Rectal smooth muscle tissue (tissue), 1 donor: ENCODE measurements at regions not wholly inside any gene's neighbourhood (a gene's known extent, or its start where the extent isn't known, plus 50 kb on each side); places are given as distances from the start of the nearest gene placed in this dataset.
"Not testable (repeated sequence)": the region's sequence is repeated elsewhere in the genome, so short reads cannot be mapped to it uniquely, and the experiment has no call there.

Experiments
- H3K27ac ChIP-seq: one replicate; pipeline ENCODE4 v1.7.0; 2013; ENCODE audit warnings: low read depth, low read length, inconsistent platforms
- H3K27me3 ChIP-seq: one replicate; pipeline ENCODE4 v1.7.0; 2013; ENCODE audit warnings: low read length; ENCODE audit not compliant: control insufficient read depth, insufficient read depth
- H3K36me3 ChIP-seq: one replicate; pipeline ENCODE4 v1.7.0; 2013; ENCODE audit warnings: low read length; ENCODE audit not compliant: control insufficient read depth, insufficient read depth
- H3K4me1 ChIP-seq: one replicate; pipeline ENCODE4 v1.7.0; 2013; ENCODE audit warnings: low read length; ENCODE audit not compliant: control insufficient read depth, insufficient read depth
- H3K4me3 ChIP-seq: one replicate; pipeline ENCODE4 v1.7.0; 2013; ENCODE audit warnings: low read length
- H3K9ac ChIP-seq: one replicate; pipeline ENCODE4 v1.7.0; 2013; ENCODE audit warnings: low read length

DNA sequence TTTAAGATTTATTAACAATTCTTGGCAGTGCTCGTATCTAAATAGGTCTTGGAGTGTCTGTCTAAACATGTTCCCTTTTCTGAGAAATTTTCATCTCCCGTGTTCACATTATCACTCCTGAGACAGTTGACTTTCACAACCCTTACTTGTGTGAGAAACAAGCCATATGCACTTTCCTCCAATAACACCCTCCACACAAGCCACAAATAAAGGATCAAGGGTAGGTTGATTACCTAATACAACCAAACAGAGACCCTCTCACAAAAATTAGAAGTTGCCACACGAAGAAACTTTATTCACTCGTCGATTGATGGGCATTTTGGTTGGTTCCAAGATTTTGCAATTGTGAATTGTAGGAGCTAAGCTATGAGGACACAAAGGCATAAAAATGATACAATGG lies 763.9 kb downstream of the TRAM1L1 start:
- Histone ChIP-seq H3K4me3 (no peak overlapping the region), H3K36me3 (no peaks in the 10 kb centered on the region), H3K27ac (no peak overlapping the region), H3K4me1 (no peaks in the 10 kb centered on the region), H3K9ac (no peak overlapping the region), H3K27me3 (no peaks in the 10 kb centered on the region)

DNA sequence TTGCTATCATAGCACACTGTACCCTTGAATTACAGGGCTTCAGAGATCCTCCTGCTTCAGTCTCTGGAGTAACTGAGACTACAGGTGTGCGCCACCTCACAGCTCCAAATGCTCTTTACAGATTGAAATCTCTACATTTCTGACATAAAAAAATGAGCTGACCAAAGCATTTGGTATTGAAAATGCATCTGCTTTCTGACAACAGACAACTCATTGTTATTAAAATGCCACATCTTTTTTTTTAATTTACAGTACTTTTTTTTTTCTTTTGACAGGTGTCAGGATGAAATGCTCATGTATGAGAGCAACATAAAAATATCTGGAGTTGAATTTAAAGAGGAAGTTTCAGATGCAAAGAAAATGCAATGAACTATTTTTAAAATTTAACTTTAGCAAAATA lies 764.5 kb downstream of the TRAM1L1 start:
- Histone ChIP-seq H3K36me3 (no peaks in the 10 kb centered on the region), H3K4me1 (no peaks in the 10 kb centered on the region), H3K27ac (no peak overlapping the region), H3K4me3 (no peak overlapping the region), H3K9ac (no peak overlapping the region), H3K27me3 (no peaks in the 10 kb centered on the region)

DNA sequence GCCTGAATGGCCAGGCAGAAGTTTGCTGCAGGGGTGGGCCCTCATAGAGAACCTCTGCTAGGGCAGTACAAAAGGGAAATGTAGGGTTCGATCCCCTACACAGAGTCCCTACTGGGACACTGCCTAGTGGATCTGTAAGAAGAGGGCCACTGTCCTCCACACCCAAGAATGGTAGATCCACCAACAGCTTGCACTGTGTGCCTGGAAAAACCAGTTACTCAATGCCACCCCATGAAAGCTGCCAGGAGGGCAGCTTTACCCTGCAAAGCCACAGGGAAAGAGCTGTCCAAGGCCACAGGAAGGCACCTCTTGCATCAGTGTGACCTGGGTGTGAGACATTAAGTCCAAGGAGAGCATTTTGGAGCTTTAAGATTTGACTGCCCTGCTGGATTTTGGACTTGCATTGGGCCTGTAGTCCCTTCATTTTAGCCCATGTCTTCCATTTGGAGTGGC lies 781.6 kb downstream of the TRAM1L1 start:
- Histone ChIP-seq H3K27ac (no peak overlapping the region), H3K9ac (no peak overlapping the region), H3K36me3 (no peaks in the 10 kb centered on the region), H3K27me3 (no peaks in the 10 kb centered on the region), H3K4me1 (no peaks in the 10 kb centered on the region), H3K4me3 (no peak overlapping the region)

GRCh38 chr4:116302990-116303735 lies 782.2 kb downstream of the TRAM1L1 start:
- Histone ChIP-seq H3K9ac (no peak overlapping the region), H3K4me3 (no peak overlapping the region)

GRCh38 chr4:116275006-116275405 lies 810.4 kb downstream of the TRAM1L1 start:
- no peak overlapping the region for H3K9ac ChIP-seq
- no peak overlapping the region for H3K4me3 ChIP-seq
- H3K36me3 ChIP-seq: no peaks in the 10 kb centered on the region
- H3K27ac ChIP-seq: no peak overlapping the region
- H3K4me1 ChIP-seq: no peaks in the 10 kb centered on the region
- H3K27me3 ChIP-seq: no peaks in the 10 kb centered on the region

More at GRCh38 chr4:116302990-116303735, 782.2 kb downstream of the TRAM1L1 start:
- H3K4me1 ChIP-seq: no peaks in the 10 kb centered on the region
- no peaks in the 10 kb centered on the region for H3K27me3 ChIP-seq
- H3K27ac ChIP-seq: no peak overlapping the region
- no peaks in the 10 kb centered on the region for H3K36me3 ChIP-seq

DNA sequence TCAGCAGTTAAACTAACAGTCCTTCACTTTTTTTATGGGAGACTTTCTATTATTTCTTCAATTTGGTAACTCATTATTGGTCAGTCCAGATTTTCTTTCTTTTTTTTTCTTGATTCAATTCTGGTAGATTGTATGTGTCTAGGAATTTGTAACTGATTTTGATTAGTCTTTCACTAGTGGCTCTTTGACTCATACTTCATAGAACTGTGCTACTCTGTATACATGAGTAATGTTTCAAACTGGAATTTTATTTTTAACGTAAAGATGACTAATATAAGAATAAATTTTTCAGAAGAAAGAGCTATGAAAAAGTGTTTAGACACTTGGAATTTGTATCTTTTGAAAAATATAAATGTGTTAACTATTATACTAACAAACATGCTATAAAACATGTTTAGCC lies 813.0 kb downstream of the TRAM1L1 start:
- Histone ChIP-seq H3K9ac (no peak overlapping the region), H3K4me3 (no peak overlapping the region), H3K36me3 (no peaks in the 10 kb centered on the region), H3K27me3 (no peaks in the 10 kb centered on the region), H3K27ac (no peak overlapping the region), H3K4me1 (no peaks in the 10 kb centered on the region)

- not testable (repeated sequence) for H3K4me3 ChIP-seq, H3K4me1 ChIP-seq, H3K36me3 ChIP-seq
Observed at GRCh38 chr4:116260931-116261330, 824.4 kb downstream of the TRAM1L1 start.

DNA sequence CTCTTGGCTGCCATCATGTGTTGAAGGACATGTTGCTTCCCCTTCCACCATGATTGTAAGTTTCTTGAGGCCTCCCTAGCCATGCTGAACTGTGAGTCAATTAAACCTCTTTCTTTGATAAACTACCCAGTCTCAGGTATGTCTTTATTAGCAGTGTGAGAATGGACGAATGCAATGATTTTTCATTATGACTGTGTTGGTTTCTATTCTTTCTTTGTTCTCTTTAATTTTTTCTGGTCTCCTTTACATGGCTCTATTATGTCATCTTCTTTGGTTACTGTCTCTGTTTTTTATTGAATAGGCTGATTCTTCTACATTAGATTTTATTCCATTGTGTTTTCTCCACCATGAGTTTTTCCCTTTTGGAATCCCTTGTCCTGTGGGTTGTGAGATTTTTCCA lies 840.6 kb downstream of the TRAM1L1 start:
- no peak overlapping the region for H3K4me3 ChIP-seq
- no peaks in the 10 kb centered on the region for H3K36me3 ChIP-seq
- H3K9ac ChIP-seq: no peak overlapping the region
- no peak overlapping the region for H3K27ac ChIP-seq
- H3K27me3 ChIP-seq: no peaks in the 10 kb centered on the region
- no peaks in the 10 kb centered on the region for H3K4me1 ChIP-seq

More at GRCh38 chr4:116260931-116261330, 824.4 kb downstream of the TRAM1L1 start:
- not testable (repeated sequence) for H3K27me3 ChIP-seq, H3K27ac ChIP-seq, H3K9ac ChIP-seq

DNA sequence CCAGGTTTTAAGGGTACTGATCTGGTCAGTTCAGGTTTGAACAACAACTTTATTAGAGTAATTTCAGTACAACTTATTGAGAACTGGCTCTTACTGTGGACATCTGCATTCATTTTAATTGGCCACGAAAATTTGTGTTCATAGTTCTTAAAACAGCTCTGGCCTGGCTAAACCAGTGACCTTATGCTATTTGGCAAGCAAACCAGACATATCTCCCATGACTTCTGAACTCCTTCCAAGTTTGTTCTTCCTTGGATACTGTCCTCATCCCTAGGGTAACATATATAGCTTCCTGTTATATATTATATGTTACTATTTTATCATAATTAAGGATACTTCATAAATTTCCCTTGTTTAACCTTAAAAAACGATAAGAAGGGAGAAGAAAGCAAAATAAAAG lies 841.9 kb downstream of the TRAM1L1 start:
- H3K4me1 ChIP-seq: no peaks in the 10 kb centered on the region
- H3K27ac ChIP-seq: no peak overlapping the region
- H3K27me3 ChIP-seq: no peaks in the 10 kb centered on the region
- H3K9ac ChIP-seq: no peak overlapping the region
- no peaks in the 10 kb centered on the region for H3K36me3 ChIP-seq
- no peak overlapping the region for H3K4me3 ChIP-seq

DNA sequence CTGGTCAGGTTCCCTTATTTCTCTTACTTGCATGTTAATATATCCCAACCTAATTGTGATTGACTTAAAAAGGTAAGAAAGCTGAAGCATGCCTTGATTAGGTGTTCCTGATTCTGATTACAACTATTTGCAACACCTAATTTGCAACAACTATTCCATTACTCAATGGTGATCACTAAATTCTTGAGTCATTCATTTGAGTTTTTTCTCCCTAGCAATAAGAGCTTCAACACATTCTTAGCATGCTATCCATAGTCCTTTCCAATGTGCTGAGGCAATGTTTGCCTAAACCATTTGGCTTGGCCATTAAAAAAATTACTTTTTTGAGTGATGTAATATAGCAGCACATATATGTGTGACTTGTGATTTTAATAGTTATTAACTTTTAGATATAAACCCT lies 851.4 kb downstream of the TRAM1L1 start:
- Histone ChIP-seq H3K27ac (no peak overlapping the region), H3K4me3 (no peak overlapping the region), H3K9ac (no peak overlapping the region), H3K36me3 (no peaks in the 10 kb centered on the region), H3K27me3 (no peaks in the 10 kb centered on the region), H3K4me1 (no peaks in the 10 kb centered on the region)

DNA sequence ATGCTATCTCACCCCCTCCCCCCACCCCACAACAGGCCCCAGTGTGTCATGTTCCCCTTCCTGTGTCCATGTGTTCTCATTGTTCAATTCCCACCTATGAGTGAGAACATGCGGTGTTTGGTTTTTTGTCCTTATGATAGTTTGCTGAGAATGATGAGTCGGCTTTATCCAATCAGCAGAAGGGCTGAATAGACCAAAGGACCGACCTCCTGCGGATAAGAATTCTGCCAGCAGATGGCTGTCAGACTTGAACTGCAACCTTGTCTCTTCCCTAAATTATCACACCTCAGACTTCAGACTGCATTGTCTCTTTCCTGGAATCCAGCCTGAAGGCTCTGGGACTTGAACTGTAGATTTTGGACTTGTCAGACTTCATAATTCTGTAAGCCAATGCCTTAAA lies 853.4 kb downstream of the TRAM1L1 start:
- not testable (repeated sequence) for H3K36me3 ChIP-seq, H3K27ac ChIP-seq, H3K4me3 ChIP-seq, H3K4me1 ChIP-seq, H3K9ac ChIP-seq, H3K27me3 ChIP-seq

DNA sequence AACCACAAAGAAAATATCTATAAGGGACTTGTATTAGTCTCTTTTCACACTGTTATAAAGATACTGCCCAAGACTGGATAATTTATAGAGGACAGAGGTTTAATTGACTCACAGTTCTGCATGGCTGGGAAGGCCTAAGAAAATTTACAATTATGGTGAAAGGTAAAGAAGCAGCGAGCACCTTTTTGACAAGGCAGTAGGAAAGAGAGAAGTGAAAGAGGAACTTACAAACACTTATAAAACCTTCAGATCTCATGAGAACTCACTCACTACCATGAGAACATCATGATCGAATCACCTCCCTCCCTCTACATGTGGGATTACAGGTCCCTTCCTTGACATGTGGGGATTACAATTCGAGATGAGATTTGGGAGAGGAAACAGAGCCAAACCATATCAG lies 856.0 kb downstream of the TRAM1L1 start:
- H3K27ac ChIP-seq: no peak overlapping the region
- no peak overlapping the region for H3K4me3 ChIP-seq
- no peaks in the 10 kb centered on the region for H3K4me1 ChIP-seq
- H3K27me3 ChIP-seq: no peaks in the 10 kb centered on the region
- no peaks in the 10 kb centered on the region for H3K36me3 ChIP-seq
- H3K9ac ChIP-seq: no peak overlapping the region

- Histone ChIP-seq H3K27me3 (no peaks in the 10 kb centered on the region), H3K4me3 (no peak overlapping the region), H3K27ac (no peak overlapping the region), H3K9ac (no peak overlapping the region), H3K36me3 (no peaks in the 10 kb centered on the region), H3K4me1 (no peaks in the 10 kb centered on the region)
Observed at GRCh38 chr4:116223040-116223732, 862.2 kb downstream of the TRAM1L1 start.
